ENCODE measurements at regions not wholly inside any gene's neighbourhood (a gene's known extent, or its start where the extent isn't known, plus 50 kb on each side); places are given as distances from the start of the nearest gene placed in this dataset.

DNA sequence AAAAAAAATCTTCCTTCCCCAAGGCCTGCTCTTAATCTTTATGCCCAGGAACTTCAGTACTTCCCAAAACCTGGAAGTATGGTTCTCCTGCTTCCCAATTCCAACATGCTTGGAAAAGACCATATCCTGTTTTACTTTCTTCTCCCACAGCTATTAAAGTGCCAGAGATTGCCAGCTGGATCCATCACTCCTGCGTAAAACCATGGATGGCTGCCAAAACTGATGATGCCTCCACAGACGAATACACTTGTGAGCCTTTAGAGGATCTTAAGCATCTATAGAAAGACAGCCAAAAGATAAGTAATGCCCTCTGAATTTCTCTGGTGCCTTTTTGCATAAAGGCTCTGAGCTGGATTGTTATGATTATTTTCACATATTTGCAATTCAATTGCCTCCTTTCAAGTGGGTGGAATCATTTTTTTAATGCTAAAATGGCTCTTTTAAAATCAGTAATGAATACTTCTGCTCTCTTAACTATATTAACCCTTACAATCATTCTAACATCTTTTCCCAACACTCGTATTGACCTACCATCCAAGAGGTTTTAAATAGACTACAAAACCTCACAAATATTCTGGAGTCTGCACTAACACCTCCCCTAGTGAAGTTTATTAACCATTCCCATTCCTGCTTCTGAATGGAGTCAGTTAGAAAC is 1807.8 kb downstream of the BRINP3 start:
- Histone ChIP-seq H3K79me2 (ENCODE audit: low read length) (no peaks in the 10 kb centered on the region), H3K4me3 (ENCODE audit: low read length) (no peak overlapping the region), H3K9me2 (replicated peaks; ENCODE audit: insufficient read depth, low read length) (no peaks in the 10 kb centered on the region), H3K4me2 (ENCODE audit: low read depth, low read length) (no peak overlapping the region), H4K20me1 (ENCODE audit: insufficient read depth, low read length) (no peaks in the 10 kb centered on the region), H3K27ac (ENCODE audit: low read length) (no peak overlapping the region), H3K4me1 (ENCODE audit: low read length) (no peaks in the 10 kb centered on the region), H3F3A (ENCODE audit: insufficient read depth, low read length) (no peaks in the 10 kb centered on the region), H3K36me3 (replicated peaks; ENCODE audit: insufficient read depth, low read length) (no peaks in the 10 kb centered on the region), H2AFZ (ENCODE audit: low read length) (no peak overlapping the region), H3K27me3 (replicated peaks; ENCODE audit: insufficient read depth, low read length) (no peaks in the 10 kb centered on the region), H3K9ac (ENCODE audit: low read length) (no peak overlapping the region), H3K9me3 (replicated peaks; ENCODE audit: insufficient read depth, low read length) (no peaks in the 10 kb centered on the region)
- TF ChIP-seq EZH2 (optimal IDR thresholded peaks at IDR 0.05; ENCODE audit: low read depth, low read length) (no peak), EZH2phosphoT487 (IDR thresholded peaks at IDR 0.05; ENCODE audit: low read length) (no peak)
- TF ChIP-seq, protein P1, sequence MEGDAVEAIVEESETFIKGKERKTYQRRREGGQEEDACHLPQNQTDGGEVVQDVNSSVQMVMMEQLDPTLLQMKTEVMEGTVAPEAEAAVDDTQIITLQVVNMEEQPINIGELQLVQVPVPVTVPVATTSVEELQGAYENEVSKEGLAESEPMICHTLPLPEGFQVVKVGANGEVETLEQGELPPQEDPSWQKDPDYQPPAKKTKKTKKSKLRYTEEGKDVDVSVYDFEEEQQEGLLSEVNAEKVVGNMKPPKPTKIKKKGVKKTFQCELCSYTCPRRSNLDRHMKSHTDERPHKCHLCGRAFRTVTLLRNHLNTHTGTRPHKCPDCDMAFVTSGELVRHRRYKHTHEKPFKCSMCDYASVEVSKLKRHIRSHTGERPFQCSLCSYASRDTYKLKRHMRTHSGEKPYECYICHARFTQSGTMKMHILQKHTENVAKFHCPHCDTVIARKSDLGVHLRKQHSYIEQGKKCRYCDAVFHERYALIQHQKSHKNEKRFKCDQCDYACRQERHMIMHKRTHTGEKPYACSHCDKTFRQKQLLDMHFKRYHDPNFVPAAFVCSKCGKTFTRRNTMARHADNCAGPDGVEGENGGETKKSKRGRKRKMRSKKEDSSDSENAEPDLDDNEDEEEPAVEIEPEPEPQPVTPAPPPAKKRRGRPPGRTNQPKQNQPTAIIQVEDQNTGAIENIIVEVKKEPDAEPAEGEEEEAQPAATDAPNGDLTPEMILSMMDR (IDR thresholded peaks at IDR 0.05; ENCODE audit: low read length), result no peak
- DNase-seq, result no peak

DNA sequence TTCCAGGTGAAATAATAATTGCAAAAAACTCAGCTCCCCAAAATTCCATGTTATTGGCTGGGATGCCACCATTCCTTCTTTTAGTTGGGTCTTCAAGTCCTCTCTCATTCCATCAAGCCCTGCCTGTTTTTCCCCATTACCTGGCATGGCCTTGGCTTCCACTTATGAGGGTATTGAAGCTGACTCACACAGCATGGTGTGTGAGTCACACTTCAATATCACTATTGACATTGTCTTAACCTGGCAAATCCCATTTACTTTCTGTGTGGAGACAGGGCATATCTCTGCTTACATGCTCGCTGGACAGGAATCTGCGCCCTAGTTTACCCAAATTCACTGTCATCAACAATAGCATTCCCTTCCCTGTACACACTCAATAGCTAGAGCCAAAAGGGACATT is 1806.8 kb downstream of the BRINP3 start:
- no peak overlapping the region for H3K4me3 ChIP-seq (ENCODE audit: low read length)
- no peaks in the 10 kb centered on the region for H3K36me3 ChIP-seq (replicated peaks; ENCODE audit: insufficient read depth, low read length)
- no peaks in the 10 kb centered on the region for H3K9me2 ChIP-seq (replicated peaks; ENCODE audit: insufficient read depth, low read length)
- no peak for TF ChIP-seq EZH2 (optimal IDR thresholded peaks at IDR 0.05; ENCODE audit: low read depth, low read length)
- TF ChIP-seq EZH2phosphoT487 (IDR thresholded peaks at IDR 0.05; ENCODE audit: low read length), result no peak
- TF ChIP-seq, protein P1 (IDR thresholded peaks at IDR 0.05; ENCODE audit: low read length), result no peak
- no peak for DNase-seq
- no peaks in the 10 kb centered on the region for H3K9me3 ChIP-seq (replicated peaks; ENCODE audit: insufficient read depth, low read length)
- H3K27me3 ChIP-seq (replicated peaks; ENCODE audit: insufficient read depth, low read length), result no peaks in the 10 kb centered on the region
- H3K27ac ChIP-seq (ENCODE audit: low read length), result no peak overlapping the region
- H3K79me2 ChIP-seq (ENCODE audit: low read length), result no peaks in the 10 kb centered on the region
- H4K20me1 ChIP-seq (ENCODE audit: insufficient read depth, low read length), result no peaks in the 10 kb centered on the region
- no peak overlapping the region for H3K9ac ChIP-seq (ENCODE audit: low read length)
- H3K4me2 ChIP-seq (ENCODE audit: low read depth, low read length), result no peak overlapping the region
- H3K4me1 ChIP-seq (ENCODE audit: low read length), result no peaks in the 10 kb centered on the region
- no peak overlapping the region for H2AFZ ChIP-seq (ENCODE audit: low read length)
- no peaks in the 10 kb centered on the region for H3F3A ChIP-seq (ENCODE audit: insufficient read depth, low read length)

DNA sequence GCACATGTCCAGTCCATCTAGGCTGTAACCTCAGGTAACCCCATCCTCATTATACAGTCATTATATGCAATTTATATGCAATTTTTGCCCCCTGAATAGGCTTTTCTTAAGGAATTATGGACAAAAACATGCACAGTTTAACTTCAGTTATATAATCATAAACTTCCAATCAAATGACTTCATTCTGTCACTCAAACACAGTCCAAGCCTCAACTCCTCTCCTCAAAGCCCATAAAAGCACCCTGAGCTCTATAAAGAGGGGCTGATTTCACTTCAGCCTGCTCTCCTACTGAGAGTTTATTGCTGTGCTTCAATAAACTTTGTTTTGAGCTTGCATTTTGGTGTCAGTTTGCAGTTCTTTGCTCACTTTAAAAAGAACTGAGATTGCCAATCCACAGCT is 1805.5 kb downstream of the BRINP3 start:
- Histone ChIP-seq H3K9ac (ENCODE audit: low read length) (no peak overlapping the region), H3F3A (ENCODE audit: insufficient read depth, low read length) (no peaks in the 10 kb centered on the region), H3K27me3 (replicated peaks; ENCODE audit: insufficient read depth, low read length) (no peaks in the 10 kb centered on the region), H4K20me1 (ENCODE audit: insufficient read depth, low read length) (no peaks in the 10 kb centered on the region), H3K4me3 (ENCODE audit: low read length) (no peak overlapping the region), H3K9me3 (replicated peaks; ENCODE audit: insufficient read depth, low read length) (no peaks in the 10 kb centered on the region), H3K4me2 (ENCODE audit: low read depth, low read length) (no peak overlapping the region), H3K4me1 (ENCODE audit: low read length) (no peaks in the 10 kb centered on the region), H3K36me3 (replicated peaks; ENCODE audit: insufficient read depth, low read length) (no peaks in the 10 kb centered on the region), H2AFZ (ENCODE audit: low read length) (no peak overlapping the region), H3K27ac (ENCODE audit: low read length) (no peak overlapping the region), H3K79me2 (ENCODE audit: low read length) (no peaks in the 10 kb centered on the region), H3K9me2 (replicated peaks; ENCODE audit: insufficient read depth, low read length) (no peaks in the 10 kb centered on the region)
- TF ChIP-seq, protein P1 (IDR thresholded peaks at IDR 0.05; ENCODE audit: low read length), result no peak
- TF ChIP-seq EZH2phosphoT487 (IDR thresholded peaks at IDR 0.05; ENCODE audit: low read length), result no peak
- TF ChIP-seq EZH2 (optimal IDR thresholded peaks at IDR 0.05; ENCODE audit: low read depth, low read length), result no peak
- DNase-seq, result no peak

All from MM.1S (cell line).